ENCODE measurements at regions not wholly inside any gene's neighbourhood (a gene's known extent, or its start where the extent isn't known, plus 50 kb on each side); places are given as distances from the start of the nearest gene placed in this dataset.

GRCh38 chr2:14220101-14220500 is 412.4 kb upstream of the LRATD1 start:
- no peak for ATAC-seq

GRCh38 chr2:14221466-14221865 is 411.1 kb upstream of the LRATD1 start:
- no peak for ATAC-seq

- ATAC-seq = no peak
These were observed 408.9 kb upstream of the LRATD1 start for GRCh38 chr2:14223576-14223975.

GRCh38 chr2:14231391-14231898 is 401.1 kb upstream of the LRATD1 start:
- ATAC-seq = no peak

GRCh38 chr2:14232217-14232616 is 400.3 kb upstream of the LRATD1 start:
- ATAC-seq = no peak

- ATAC-seq = no peak
These were observed 397.6 kb upstream of the LRATD1 start for GRCh38 chr2:14234911-14235310.

GRCh38 chr2:14235667-14236066 is 396.9 kb upstream of the LRATD1 start:
- ATAC-seq = no peak

GRCh38 chr2:14237902-14238301 is 394.6 kb upstream of the LRATD1 start:
- ATAC-seq = no peak

GRCh38 chr2:14239605-14240004 is 392.9 kb upstream of the LRATD1 start:
- ATAC-seq = no peak

GRCh38 chr2:14240868-14241267 is 391.6 kb upstream of the LRATD1 start:
- ATAC-seq = no peak

- ATAC-seq = no peak
These were observed 386.6 kb upstream of the LRATD1 start for GRCh38 chr2:14245901-14246300.

- no peak for ATAC-seq
These were observed 377.2 kb upstream of the LRATD1 start for GRCh38 chr2:14255135-14255820.

- no peak for ATAC-seq
These were observed 375.6 kb upstream of the LRATD1 start for GRCh38 chr2:14256890-14257289.

- ATAC-seq = peak; percentile 52
These were observed 374.6 kb upstream of the LRATD1 start for GRCh38 chr2:14257801-14258507.

- ATAC-seq = no peak
These were observed 370.7 kb upstream of the LRATD1 start for GRCh38 chr2:14261771-14262170.

GRCh38 chr2:14263053-14263452 is 369.5 kb upstream of the LRATD1 start:
- no peak for ATAC-seq

GRCh38 chr2:14270036-14270582 is 362.4 kb upstream of the LRATD1 start:
- no peak for ATAC-seq

GRCh38 chr2:14272396-14273075 is 360.0 kb upstream of the LRATD1 start:
- no peak for ATAC-seq

- no peak for ATAC-seq
These were observed 358.9 kb upstream of the LRATD1 start for GRCh38 chr2:14273650-14274049.

GRCh38 chr2:14284244-14284643 is 348.3 kb upstream of the LRATD1 start:
- ATAC-seq = no peak

- no peak for ATAC-seq
These were observed 346.7 kb upstream of the LRATD1 start for GRCh38 chr2:14285812-14286211.

GRCh38 chr2:14288016-14288415 is 344.5 kb upstream of the LRATD1 start:
- ATAC-seq = peak; percentile 100

GRCh38 chr2:14292964-14293363 is 339.6 kb upstream of the LRATD1 start:
- ATAC-seq = no peak
